GM19397 (cell line): ENCODE measurements at regions not wholly inside any gene's neighbourhood (a gene's known extent, or its start where the extent isn't known, plus 50 kb on each side); places are given as distances from the start of the nearest gene placed in this dataset.
"Not testable (repeated sequence)": the region's sequence is repeated elsewhere in the genome, so short reads cannot be mapped to it uniquely, and the experiment has no call there.

Source experiments
- ATAC-seq: cut with Tn5 transposase; IDR thresholded peaks from one replicate; pipeline ENCODE4 v1.9.1; 2021; ENCODE audit warnings: mild to moderate bottlenecking, moderate library complexity; ENCODE audit not compliant: unreplicated experiment

DNA sequence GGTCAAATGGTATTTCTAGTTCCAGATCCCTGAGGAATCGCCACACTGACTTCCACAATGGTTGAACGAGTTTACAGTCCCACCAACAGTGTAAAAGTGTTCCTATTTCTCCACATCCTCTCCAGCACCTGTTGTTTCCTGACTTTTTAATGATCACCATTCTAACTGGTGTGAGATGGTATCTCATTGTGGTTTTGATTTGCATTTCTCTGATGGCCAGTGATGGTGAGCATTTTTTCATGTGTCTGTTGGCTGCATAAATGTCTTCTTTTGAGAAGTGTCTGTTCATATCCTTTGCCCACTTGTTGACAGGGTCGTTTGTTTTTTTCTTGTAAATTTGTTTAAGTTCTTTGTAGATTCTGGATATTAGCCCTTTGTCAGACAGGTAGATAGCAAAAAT, 269.9 kb upstream of the NREP start:
- ATAC-seq = not testable (repeated sequence)

DNA sequence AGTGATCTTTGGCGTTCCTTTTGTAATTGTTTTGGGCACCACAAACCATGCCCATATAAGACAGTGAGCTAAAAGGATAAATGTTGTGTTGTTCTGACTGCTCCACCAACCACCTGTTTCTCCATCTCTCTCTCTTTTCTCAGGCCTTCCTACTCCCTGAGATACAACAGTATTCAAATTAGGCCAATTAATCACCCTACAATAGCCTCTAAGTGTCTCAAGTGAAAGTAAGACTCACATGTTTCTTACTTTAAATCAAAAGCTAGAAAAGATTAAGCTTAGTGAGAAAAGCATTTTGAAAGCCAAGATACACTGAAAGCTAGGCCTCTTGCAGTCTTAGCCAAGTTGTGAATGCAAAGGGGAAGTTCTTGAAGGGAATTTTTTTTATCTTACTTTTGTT, 268.8 kb upstream of the NREP start:
- ATAC-seq = peak; percentile 84

DNA sequence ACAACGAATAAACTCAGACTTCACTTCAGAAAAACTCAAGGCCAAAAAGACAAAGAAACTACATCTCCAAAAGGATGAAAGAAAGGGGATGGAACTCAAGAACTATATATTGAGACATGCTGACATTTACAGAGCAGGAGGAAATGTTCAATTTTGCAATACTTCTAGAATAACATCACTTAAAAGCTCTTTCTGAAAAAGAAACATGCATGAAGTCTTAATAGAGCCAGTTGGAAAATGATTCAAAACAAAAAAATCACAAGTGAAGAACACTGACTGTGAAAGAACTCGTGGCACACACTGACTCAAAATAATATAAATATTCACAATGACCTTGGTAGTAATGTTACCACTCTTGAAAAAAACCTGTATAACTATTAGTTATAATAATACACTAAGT, 267.8 kb upstream of the NREP start:
- no peak for ATAC-seq

DNA sequence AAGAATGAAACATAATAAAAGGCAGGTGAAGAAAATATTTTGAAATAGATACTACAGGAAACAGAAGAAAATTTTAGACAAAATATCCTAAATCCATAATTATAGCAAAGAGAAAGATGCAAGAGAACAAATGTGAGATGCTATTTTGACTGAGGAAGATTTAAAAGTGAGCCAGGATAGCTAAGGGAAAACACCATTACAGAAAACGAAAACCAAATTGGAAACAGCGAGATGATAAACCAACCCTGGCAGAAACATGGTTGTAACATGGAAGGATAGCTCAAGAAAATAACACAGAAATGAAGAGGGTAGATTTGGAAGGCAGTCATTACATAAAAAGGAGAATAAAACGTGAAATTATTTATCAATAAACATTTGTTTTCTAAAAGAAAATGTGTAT, 267.2 kb upstream of the NREP start:
- ATAC-seq = no peak

DNA sequence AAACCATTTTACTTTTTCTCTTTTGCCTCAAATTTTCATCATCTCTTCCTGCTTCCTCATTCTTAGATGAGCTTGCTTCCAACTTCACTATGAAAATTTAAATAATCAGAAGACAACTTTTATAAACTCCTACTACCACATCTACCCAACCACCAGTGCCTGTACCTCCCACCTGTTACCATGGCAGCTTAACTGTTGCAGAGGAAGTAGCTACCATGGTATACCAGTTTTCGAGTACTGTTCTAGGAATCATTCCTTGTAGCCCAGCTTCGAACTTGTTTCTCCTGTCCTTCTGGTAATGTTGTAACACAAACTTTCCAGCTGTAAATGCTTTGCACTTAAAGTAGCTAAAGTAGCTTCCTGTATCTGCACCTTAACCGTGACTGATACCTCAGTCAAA, 266.8 kb upstream of the NREP start:
- ATAC-seq = no peak

DNA sequence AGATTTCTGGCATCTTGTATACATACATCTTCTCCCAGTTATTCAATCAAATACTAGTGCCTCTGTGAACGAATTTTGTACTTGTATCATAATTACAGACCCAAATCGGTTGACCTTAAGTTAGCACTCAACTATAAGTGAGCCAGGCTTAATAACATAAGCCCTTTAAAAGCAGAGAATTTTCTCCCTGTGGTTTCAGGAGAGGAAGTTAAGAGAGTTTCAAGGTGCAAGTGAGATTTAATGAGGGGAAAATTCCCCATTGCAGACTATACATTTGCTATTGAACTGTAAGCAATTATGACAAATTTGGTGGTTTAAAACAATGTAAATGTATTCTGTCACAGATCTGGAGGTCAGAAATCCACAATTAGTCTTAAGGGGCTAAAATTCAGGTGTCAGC, 261.9 kb upstream of the NREP start:
- no peak for ATAC-seq

DNA sequence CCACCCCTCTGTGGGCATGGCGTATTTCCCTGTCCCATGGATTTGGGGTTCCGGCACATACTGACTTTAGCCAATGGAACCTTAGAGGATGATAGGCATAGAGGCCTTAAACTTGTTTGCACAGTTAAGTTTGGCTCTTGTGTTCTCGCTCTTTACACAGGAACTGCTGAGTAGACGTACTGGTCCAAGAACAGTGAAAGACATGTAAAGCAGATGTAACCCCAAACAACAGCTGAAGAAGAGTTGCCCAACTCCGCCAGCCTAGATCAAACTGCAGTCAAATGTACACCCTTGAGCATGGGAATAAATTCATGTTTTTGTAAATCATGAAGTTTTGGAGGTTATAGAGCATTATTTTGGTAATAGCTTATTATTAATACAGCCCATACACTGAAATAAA, 260.0 kb upstream of the NREP start:
- no peak for ATAC-seq

DNA sequence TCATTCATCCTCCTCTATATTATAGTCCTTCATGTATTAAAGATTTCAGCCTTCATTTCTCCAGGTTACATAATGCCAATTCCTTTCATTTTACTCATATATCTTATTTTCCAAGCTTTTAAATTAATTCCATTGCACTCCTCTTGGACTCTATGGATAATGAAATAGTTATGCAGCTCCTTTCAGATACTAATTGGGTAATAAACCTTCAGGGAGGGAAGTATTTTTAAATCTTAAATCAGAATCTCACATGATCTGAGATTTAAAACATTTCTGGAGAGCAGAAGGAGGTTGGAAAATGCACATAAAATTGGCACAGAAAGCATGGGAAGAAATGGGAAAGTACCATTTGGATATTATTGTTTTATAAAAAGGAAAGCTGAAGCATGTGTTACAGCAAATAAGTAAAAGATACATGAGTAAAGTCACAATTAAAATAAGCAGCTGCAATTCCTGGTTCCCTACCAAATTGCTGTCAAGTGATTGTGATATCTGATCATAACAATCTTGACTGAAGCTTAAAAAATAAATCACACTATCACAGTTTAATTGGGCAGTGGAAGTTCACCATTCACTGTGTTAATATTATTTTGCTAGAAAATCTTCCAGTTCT, 257.9 kb upstream of the NREP start:
- no peak for ATAC-seq

DNA sequence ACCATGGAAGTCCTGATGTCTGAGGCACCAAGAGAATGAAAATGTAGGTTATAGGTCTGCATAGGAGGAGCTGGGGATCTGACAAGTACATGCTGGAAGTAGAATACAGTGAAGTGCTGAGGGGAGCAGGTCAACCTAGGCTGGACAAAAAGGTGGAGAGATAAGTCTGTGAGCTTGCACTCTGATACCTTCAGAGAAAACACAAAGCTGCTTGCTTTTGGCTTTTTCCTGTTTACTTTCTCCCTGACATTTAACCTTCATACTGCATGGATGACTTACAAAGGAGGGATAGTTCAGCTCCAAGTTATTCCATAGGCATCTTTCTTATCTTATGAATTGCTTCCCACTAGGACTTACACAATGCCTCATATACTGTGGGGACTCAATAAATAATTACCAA, 256.7 kb upstream of the NREP start:
- no peak for ATAC-seq

DNA sequence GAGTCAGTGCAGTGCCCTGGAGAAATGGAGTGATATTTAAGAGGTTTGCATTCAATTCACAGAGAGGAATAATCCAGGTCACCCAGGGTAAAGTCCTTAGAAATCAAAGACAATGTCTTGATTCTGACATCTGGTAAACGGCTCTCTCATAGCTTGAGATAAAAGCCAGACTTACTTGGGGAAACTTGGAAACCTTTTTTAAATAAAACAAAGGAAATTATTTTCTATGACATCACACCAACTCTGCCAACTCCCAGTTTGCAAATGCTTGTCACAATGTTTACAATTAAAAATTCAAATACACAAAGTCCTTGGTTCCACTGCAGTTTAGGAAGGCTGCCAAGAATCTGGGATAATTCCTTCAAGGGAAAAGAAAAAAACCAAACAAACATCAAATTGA, 255.1 kb upstream of the NREP start:
- ATAC-seq = no peak

DNA sequence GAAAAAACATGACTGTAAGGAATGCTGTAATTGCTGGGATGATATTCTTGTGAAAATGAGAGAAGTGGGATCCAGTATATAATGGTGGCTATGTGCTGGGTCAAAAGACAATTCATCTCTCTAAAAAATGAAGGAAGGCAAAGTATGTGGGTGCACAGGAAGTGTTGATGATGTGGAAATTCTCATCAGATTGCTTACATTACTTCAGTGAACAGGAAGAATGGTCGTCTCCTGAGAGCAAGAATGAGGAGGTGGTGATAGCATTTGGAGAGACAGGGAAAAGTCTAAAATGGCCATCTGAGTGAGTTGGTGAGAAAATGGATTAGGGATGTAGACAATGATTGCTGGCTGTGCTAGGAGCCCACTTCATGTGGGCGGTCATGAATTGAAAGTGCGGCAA, 253.5 kb upstream of the NREP start:
- ATAC-seq = no peak

DNA sequence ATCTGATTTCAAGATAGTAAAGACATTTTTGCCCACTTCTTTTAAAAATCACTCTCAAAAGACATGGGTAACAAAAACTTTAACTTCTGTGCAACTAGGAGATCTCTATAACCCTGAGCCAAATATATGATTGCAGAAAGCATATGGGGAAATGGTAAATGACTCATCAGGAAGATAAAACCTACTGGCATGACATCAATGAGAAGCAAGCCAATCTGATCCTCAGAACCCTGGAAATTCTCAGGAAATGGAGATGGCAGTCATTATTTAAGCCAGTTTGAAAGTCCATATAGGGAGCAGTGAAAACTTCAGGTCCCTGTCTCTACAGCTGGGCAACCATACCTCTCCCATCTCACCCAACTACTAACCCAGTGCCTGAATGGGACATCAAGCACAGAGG, 249.7 kb upstream of the NREP start:
- ATAC-seq = no peak

DNA sequence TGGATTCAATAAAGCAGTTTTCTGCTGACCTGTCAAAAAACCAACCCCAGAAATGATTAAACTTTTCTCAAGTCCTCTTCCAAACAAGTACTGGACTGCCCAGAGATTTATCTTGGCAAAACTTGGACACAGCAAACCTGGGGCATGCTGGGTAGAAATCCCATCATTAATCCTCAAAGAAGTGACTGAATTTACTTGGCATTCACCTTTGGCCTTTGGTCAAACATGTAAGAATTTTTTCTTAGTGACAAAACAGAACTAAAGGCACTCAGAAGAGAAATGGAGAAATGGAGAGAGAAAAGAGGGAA, 248.6 kb upstream of the NREP start:
- no peak for ATAC-seq

DNA sequence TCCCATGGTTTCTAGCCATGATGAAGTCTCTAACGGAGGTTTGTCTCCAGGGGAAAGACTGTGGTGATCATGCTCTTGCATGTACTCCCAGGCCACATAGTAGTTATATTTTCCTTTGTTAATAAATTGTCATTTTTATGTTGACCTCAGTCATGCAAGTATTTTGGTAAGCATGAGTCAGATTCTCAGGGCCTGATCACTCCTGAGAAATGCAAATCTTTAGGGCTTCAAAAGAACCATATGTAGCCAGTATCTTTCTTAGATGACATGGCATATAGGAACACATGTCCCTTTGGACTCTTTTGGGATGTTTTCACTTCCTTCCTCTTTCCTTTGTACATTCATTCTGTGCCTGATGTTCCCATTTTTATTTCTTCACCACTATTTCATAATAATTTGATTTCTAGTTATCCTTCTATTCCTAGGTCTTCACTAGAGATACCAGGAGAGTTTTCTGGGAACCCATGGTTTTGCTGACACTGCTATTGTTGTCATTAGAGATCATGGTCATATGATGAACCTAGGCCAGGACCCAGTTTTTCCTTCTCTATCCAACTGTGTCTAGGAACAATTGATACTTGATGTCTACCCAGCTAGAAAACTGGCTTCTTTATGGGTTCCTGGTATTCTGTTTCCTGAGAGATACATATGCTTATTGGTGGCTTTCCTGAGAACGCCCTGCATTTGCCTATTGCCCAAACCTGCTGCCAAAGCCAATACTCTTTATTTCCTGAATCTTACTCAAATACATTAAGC, 248.1 kb upstream of the NREP start:
- ATAC-seq = peak; percentile 79

DNA sequence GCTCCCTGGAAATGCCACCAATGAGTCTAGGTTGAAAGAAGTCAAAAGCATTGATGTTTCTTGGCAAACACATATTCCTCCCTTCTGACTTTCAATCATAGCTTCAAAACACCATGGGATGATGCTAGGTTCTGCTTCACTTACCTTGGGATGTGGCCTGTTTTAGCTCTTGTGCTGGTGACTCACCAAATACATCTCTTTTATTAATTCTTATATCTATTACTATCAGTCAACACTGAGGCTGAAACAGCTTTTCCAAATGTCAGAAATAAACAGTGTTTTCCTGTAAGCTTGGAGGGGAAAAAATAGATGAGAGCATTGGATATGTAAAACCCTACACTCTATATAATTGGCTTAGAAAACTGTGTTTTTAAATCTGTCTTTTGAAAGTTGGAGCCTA, 245.4 kb upstream of the NREP start:
- ATAC-seq = no peak

DNA sequence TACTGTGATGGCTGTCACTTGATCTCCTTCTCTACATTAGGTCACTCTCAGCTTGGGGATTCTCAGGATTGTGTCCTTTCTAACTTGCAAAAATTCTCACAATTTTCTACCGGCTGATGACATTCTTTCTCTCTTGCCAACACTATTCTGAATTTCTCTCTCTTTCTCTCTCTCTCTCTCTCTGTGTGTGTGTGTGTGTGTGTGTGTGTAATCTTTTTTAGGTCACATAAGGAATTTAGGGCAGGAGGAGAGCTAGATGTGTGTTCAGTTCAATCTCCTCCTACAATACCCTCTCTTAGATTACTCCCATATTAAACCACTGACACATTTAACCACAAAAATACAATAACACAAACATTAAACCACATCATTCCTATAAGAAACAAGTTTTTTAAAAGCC, 242.3 kb upstream of the NREP start:
- ATAC-seq = no peak

DNA sequence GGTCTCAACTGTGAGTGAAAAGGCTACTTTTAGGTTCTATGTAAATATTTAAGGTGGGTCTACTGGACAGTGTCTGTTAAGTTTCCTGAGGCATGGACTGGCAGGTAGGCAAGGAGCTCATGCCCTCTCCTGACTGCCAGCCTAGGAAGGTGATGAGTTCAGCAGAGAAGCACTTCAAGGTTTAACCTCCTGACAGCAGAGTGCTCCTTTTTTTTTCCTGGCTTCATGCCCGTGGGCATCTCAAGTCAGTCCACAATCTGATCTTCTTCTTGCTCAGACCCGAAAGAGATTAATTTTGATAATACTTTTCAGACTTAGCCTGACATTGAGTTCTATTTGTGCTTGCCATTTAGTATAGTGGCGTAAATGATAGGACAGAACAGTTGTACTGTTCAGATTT, 241.9 kb upstream of the NREP start:
- ATAC-seq = no peak

DNA sequence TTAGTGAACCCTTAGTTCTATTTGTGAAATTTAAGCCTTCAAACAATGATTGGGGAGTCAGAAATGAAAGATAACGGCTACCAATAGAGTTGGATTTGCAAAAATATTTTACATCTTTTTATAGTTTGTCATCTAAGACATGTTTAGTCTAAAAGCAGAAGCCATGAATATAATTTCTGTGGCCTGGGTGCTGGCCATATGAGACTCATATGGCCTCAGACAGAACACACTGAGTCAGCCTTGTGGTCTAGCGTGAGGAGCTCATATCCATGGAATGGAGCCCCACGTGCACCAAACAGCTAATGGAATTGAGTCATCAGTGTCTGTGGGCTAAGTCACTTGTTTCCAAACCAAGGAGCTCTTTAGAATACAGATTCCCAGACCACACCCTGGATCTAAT, 240.7 kb upstream of the NREP start:
- ATAC-seq = no peak

DNA sequence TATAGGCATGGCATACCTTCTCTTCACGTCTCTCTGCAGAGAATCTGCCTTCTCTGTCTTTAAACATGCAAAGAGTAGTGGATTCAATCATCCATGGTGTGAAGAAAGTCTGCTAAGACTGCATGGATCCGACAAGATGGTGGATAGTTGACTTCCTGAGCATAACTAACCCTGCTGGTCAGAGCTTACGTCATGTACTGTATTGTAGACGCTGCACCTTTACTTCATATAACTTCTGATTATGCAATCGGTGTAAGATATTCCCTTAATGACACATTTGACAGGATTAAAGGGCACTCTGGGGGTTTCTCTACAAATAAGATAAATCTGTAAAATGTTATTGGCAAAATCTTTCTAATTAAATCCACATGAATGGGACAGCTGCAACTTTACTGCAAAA, 240.3 kb upstream of the NREP start:
- no peak for ATAC-seq

DNA sequence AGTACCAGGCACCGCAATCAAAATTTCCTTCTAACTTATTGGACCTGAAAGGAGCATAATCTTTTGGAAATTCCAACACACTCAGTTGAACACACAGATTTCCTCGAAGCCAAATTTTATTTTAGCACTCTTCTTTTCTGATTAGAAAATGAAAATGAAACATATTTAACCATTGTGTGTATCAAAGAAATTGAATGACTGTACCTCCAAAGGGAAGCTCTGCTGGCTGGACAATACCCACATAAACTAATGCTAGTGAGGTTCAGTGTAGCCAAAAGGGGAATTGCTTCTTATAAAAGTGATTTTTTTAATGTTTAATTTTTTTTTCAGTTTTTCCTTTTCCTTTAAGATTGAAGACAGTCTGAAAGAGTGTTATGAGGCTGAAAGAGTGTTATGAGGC, 239.6 kb upstream of the NREP start:
- no peak for ATAC-seq

DNA sequence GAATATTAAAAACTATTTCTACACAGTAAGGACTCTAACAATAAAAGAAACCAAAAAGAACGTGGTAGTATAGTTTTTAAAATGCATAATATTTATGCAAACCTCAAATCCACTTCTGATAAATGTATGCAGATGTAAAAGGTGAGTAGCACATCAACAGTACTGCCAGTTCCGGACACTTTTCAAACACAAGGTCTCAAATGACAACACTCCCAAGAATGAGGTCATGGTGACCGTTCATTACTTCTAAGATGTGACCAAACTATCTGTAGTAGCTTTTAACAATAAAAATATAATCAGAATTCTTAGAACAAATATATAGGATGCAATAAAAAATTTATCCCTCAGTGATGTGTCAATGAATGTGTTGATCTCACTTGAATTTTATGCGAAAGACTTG, 238.7 kb upstream of the NREP start:
- ATAC-seq = no peak

DNA sequence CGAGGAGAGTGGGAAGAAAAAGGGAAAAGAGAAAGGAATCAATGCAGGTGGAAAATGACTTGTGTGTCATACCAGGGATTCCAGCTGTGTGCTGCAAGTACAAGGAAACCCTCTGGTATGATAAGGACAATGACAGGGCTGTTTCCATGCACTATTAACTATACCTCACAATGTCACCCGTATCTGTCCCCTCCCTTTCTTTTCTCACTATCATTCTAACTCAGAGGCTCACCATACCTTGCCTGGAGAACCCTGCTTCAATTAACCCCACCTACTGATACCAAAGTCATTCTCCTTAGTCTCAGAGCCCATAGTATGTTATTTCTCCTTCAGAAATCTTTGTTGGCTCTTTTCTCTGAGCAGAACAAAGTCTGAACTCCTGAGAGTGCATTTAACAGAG, 236.2 kb upstream of the NREP start:
- ATAC-seq = no peak

DNA sequence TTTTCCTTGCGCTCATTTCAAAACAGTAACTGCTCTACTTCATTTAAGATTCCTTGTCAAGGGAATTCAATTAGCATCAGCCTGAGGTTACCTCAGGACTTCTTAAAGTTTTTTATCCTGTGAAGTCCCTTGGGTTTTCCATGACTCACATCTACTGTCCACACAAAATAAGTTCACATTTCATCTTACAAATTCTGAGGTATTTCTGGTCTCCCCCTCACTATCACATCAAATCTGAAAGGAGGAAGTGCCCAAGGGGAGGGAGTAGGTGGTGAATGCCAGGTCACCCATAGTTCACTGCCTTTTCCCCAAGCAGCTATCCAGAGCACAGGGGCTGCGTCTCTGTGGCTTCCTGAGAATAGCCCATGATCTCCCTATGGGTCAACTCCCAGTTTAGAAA, 227.1 kb upstream of the NREP start:
- ATAC-seq = no peak
